WTC11 (cell line): ENCODE measurements at regions not wholly inside any gene's neighbourhood (a gene's known extent, or its start where the extent isn't known, plus 50 kb on each side); places are given as distances from the start of the nearest gene placed in this dataset.

ENCODE experiments used
- FOXP1 ChIP-seq: sonication (generic); formaldehyde crosslinking; IDR thresholded peaks from 2 replicates; pipeline ENCODE4 v1.8.0; 2022; ENCODE audit warnings: missing genetic modification reagents, mild to moderate bottlenecking, moderate library complexity, borderline replicate concordance
- MAX ChIP-seq: sonication (generic); formaldehyde crosslinking; IDR thresholded peaks from 2 replicates; pipeline ENCODE4 v1.8.0; 2022; ENCODE audit warnings: mild to moderate bottlenecking, missing genetic modification reagents
- NR2C2 ChIP-seq: sonication (generic); formaldehyde crosslinking; IDR thresholded peaks from 2 replicates; pipeline ENCODE4 v1.8.0; 2022; ENCODE audit warnings: mild to moderate bottlenecking, missing genetic modification reagents
- TEAD1 ChIP-seq: sonication (generic); formaldehyde crosslinking; IDR thresholded peaks from 2 replicates; pipeline ENCODE4 v1.8.0; 2022; ENCODE audit warnings: mild to moderate bottlenecking, missing genetic modification reagents
- TEAD4 ChIP-seq: sonication (generic); formaldehyde crosslinking; IDR thresholded peaks from 2 replicates; pipeline ENCODE4 v1.8.0; 2022; ENCODE audit warnings: mild to moderate bottlenecking, missing genetic modification reagents
- TF ChIP-seq, protein P1 (sequence below): fragments of 200-600 bp; IDR thresholded peaks from 2 replicates; pipeline ENCODE4 v1.8.0; 2022; ENCODE audit warnings: antibody characterized with exemption

- TF ChIP-seq NR2C2 (CRISPR knock-in tag) (no peak), FOXP1 (CRISPR knock-in tag) (no peak), TEAD4 (CRISPR knock-in tag) (no peak), MAX (CRISPR knock-in tag) (no peak), TEAD1 (CRISPR knock-in tag) (no peak)
- TF ChIP-seq, protein P1, sequence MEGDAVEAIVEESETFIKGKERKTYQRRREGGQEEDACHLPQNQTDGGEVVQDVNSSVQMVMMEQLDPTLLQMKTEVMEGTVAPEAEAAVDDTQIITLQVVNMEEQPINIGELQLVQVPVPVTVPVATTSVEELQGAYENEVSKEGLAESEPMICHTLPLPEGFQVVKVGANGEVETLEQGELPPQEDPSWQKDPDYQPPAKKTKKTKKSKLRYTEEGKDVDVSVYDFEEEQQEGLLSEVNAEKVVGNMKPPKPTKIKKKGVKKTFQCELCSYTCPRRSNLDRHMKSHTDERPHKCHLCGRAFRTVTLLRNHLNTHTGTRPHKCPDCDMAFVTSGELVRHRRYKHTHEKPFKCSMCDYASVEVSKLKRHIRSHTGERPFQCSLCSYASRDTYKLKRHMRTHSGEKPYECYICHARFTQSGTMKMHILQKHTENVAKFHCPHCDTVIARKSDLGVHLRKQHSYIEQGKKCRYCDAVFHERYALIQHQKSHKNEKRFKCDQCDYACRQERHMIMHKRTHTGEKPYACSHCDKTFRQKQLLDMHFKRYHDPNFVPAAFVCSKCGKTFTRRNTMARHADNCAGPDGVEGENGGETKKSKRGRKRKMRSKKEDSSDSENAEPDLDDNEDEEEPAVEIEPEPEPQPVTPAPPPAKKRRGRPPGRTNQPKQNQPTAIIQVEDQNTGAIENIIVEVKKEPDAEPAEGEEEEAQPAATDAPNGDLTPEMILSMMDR: no peak
Observed at GRCh38 chr7:43021431-43021830, 89.3 kb downstream of the MRPL32 start.
